NB4 (cell line): ENCODE measurements at regions not wholly inside any gene's neighbourhood (a gene's known extent, or its start where the extent isn't known, plus 50 kb on each side); places are given as distances from the start of the nearest gene placed in this dataset.

Source experiments
- POLR2A ChIP-seq: IDR thresholded peaks from 2 replicates; pipeline ENCODE4 v1.6.1; 2011; ENCODE audit warnings: mild to moderate bottlenecking; ENCODE audit not compliant: insufficient read length; ENCODE audit errors: extremely low read depth
- TF ChIP-seq, protein P1 (sequence below): IDR thresholded peaks from one replicate; pipeline ENCODE4 v1.5.1; 2012; ENCODE audit warnings: low read depth, low read length

DNA sequence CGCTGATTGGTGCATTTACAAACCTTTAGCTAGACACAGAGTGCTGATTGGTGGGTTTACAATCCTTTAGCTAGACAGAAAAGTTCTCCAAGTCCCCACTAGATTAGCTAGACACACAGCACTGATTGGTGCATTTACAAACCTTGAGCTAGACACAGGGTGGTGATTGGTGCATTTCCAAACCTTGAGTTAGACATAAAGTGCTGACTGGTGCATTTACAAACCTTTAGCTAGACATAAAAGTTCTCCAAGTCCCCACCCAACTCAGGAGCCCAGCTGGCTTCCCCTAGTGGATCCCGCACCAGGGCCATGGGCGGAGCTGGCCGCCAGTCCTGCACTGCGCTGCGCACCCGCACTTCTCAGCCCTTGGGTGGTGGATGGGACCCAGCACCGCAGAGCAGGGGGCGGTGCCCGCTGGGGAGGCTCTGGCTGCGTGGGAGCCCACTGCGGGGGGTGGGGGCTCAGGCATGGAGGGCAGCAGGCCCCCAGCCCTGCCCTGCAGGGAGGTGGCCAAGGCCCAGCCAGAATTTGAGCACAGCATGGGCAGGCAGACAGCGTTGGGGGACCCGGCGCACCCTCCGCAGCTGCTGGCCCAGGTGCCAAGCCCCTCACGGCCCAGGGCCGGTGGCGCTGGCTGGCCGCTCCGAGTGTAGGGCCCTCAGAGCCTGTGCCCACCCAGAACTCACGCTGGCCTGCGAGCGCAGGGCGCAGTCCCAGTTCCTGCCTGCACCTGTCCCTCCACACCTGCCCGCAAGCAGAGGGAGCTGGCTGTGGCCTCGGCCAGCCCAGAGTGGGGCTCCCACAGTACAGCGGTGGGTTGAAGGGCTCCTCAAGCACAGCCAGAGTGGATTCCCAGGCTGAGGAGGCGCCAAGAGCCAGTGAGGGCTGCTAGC lies 608.9 kb upstream of the LCORL start:
- TF ChIP-seq, protein P1, sequence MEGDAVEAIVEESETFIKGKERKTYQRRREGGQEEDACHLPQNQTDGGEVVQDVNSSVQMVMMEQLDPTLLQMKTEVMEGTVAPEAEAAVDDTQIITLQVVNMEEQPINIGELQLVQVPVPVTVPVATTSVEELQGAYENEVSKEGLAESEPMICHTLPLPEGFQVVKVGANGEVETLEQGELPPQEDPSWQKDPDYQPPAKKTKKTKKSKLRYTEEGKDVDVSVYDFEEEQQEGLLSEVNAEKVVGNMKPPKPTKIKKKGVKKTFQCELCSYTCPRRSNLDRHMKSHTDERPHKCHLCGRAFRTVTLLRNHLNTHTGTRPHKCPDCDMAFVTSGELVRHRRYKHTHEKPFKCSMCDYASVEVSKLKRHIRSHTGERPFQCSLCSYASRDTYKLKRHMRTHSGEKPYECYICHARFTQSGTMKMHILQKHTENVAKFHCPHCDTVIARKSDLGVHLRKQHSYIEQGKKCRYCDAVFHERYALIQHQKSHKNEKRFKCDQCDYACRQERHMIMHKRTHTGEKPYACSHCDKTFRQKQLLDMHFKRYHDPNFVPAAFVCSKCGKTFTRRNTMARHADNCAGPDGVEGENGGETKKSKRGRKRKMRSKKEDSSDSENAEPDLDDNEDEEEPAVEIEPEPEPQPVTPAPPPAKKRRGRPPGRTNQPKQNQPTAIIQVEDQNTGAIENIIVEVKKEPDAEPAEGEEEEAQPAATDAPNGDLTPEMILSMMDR = no peak
- no peak for TF ChIP-seq POLR2A
